GM12892 (cell line): ENCODE measurements at regions not wholly inside any gene's neighbourhood (a gene's known extent, or its start where the extent isn't known, plus 50 kb on each side); places are given as distances from the start of the nearest gene placed in this dataset.

Experiments used
- POLR2A ChIP-seq: IDR thresholded peaks from 2 replicates; pipeline ENCODE4 v1.6.1; 2011; ENCODE audit warnings: low read depth, low read length, control low read depth
- POLR2AphosphoS5 ChIP-seq: IDR thresholded peaks from 2 replicates; pipeline ENCODE4 v1.6.1; 2011; ENCODE audit warnings: low read depth, low read length, control low read depth
- TAF1 ChIP-seq: IDR thresholded peaks from 2 replicates; pipeline ENCODE4 v1.6.1; 2011; ENCODE audit warnings: low read depth, mild to moderate bottlenecking, control low read depth, low read length, borderline replicate concordance

GRCh38 chr1:232138044-232138443 is 491.9 kb downstream of the SIPA1L2 start:
- TF ChIP-seq POLR2A (no peak), TAF1 (no peak), POLR2AphosphoS5 (no peak)
